GM12874 (cell line): ENCODE measurements at regions not wholly inside any gene's neighbourhood (a gene's known extent, or its start where the extent isn't known, plus 50 kb on each side); places are given as distances from the start of the nearest gene placed in this dataset.

ENCODE experiments used
- CTCF ChIP-seq: IDR thresholded peaks from 2 replicates; pipeline ENCODE4 v1.5.1; 2011; ENCODE audit warnings: low read depth, mild to moderate bottlenecking, control low read depth, low read length, moderate library complexity; ENCODE audit not compliant: insufficient read depth

- TF ChIP-seq CTCF = no peak
Observed at GRCh38 chr2:133667085-133667484, 98.8 kb upstream of the NCKAP5 start.

DNA sequence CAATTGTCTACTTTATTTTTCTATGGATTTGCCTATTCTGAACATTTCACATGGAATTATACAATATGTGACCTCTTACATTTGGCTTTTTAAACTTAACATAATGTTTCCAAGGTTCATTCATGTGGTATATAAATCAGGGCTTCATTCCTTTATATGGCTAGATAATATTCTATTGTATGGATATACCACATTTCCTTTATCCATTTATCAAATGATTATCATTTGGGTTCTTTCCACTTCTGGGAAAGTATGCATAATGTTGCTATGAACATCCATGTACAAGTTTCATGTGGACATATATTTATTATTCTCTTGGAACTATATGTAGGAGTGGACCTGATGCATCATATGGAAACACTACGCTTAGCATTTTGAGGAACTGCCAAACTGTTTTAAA lies 99.7 kb upstream of the NCKAP5 start:
- no peak for TF ChIP-seq CTCF

GRCh38 chr2:133668547-133668946 lies 100.3 kb upstream of the NCKAP5 start:
- TF ChIP-seq CTCF = no peak

- TF ChIP-seq CTCF = no peak
Observed at GRCh38 chr2:133673305-133673905, 105.1 kb upstream of the NCKAP5 start.

DNA sequence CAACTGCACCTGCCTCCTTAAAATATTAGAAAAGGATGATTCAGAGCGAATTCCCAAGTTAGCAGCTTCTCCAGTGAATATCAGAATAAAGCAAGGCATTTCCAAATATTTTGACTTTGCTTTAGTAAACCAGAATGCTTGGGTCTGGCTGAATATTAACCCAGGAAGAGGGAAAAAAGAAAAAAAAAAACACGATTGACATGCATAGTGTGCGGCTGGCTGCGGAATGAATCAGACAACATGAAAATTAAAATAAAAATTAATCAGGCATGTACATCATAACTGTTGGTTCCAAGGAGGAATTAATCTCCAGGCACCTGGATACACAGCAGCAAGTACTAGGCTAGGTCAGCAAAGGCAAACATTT lies 105.8 kb upstream of the NCKAP5 start:
- no peak for TF ChIP-seq CTCF

- TF ChIP-seq CTCF = no peak
Observed at GRCh38 chr2:133674433-133675331, 106.4 kb upstream of the NCKAP5 start.

DNA sequence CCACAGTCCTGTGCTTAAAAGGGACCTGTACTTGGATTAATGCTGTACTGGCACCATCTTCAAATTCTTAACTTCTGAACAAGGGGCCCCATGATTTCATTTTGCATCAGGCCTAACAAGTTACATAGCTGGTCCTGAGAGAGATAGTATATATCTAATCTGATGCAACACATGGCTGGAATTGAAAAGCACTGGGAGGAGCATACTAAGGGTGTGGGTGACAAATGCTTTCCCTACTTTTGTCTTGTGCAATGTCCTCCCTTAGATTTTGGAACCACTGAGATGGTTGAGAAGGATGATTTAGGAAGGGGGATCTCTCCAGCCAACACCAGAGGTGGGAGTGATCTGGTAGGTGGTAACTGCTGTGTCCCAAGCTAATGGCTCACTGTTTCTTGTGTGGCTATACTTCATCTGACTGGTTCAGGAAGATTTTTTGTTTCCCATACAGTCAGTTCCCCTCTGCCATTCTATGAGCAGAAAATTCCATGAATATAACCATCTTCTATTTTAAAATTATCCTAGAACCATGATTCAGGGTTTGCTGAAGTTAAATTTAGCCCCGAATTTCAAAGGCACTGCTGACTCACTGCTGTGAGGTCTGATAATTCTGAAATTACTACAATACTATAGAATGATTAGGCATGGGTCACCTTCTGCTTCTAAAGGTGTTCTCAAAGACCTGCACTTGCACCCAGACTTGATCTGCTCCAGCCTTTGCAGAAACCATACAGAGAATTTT lies 108.3 kb upstream of the NCKAP5 start:
- TF ChIP-seq CTCF = no peak
